ENCODE measurements at regions not wholly inside any gene's neighbourhood (a gene's known extent, or its start where the extent isn't known, plus 50 kb on each side); places are given as distances from the start of the nearest gene placed in this dataset.
"Not testable (repeated sequence)": the region's sequence is repeated elsewhere in the genome, so short reads cannot be mapped to it uniquely, and the experiment has no call there.

DNA sequence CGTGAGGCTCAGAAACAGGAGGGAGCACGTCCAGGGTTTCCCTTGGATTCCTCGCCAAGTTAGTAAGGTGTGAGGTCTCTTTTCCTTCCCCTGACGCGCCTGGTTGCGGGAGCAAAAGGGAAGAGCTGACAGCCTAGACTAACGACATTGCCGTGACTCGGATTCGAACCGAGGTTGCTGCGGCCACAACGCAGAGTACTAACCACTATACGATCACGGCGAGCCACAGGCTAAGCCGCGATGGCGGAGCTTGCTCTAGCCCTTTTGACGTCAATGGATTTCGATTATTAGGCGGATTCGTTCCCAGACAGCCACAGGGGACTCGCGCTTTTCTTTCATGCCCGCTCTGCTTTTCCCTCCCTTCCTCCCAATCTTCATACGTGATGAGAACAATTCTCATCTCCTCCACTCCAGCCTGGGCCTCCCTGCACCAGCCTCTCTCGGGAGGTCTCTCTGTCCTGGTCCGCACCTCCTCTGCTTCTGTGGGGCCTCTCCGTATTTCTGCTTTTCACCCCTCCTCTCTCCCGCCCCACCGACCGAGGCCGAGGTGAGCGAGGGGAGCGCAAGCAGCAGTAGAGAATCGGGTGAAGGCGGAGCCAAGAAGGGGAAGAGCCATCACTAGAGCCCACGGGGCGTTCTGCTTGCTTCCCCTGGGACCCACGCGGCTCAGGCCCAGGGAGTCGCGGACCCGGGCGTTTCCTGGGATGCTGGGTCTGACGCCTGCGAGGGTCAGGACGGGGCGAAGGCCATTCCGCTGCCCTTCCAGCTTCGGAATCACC, 150.7 kb upstream of the NBPF11 start:
- TF ChIP-seq, protein P1, sequence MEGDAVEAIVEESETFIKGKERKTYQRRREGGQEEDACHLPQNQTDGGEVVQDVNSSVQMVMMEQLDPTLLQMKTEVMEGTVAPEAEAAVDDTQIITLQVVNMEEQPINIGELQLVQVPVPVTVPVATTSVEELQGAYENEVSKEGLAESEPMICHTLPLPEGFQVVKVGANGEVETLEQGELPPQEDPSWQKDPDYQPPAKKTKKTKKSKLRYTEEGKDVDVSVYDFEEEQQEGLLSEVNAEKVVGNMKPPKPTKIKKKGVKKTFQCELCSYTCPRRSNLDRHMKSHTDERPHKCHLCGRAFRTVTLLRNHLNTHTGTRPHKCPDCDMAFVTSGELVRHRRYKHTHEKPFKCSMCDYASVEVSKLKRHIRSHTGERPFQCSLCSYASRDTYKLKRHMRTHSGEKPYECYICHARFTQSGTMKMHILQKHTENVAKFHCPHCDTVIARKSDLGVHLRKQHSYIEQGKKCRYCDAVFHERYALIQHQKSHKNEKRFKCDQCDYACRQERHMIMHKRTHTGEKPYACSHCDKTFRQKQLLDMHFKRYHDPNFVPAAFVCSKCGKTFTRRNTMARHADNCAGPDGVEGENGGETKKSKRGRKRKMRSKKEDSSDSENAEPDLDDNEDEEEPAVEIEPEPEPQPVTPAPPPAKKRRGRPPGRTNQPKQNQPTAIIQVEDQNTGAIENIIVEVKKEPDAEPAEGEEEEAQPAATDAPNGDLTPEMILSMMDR (conservative IDR thresholded peaks at IDR 0.05 in 1 of 2, IDR thresholded peaks at IDR 0.05 in 1 of 2; ENCODE audit: extremely low read depth in 1 of 2, insufficient read depth in 1 of 2, low read depth in 1 of 2, low read length in 2 of 2) = not testable (repeated sequence)
- not testable (repeated sequence) for TF ChIP-seq EZH2 (IDR thresholded peaks at IDR 0.05; ENCODE audit: borderline replicate concordance, low read length)

All from mammary epithelial cell (primary cell).